Right lobe of liver (tissue), 4 donors: ENCODE measurements at regions not wholly inside any gene's neighbourhood (a gene's known extent, or its start where the extent isn't known, plus 50 kb on each side); places are given as distances from the start of the nearest gene placed in this dataset.

Experiments
- POLR2A ChIP-seq: fragments of 450-650 bp; IDR thresholded peaks from one replicate; pipeline ENCODE4 v1.6.1; 2017; ENCODE audit warnings: antibody characterized with exemption, mild to moderate bottlenecking
- TF ChIP-seq, protein P1 (sequence below), 4 donors: fragments of 200-600 bp in 3 of 4; fragments of 450-650 bp in 1 of 4; IDR thresholded peaks; one replicate each; pipeline versions ENCODE4 v1.5.1 to v1.8.0; 2016 to 2022; ENCODE audit warnings: antibody characterized with exemption in 4 of 4, mild to moderate bottlenecking in 2 of 4
- donor health status: DM: no; HTN: no; CAD: no.
- donor health status: DM: no; HTN: no; CAD: no.
- donor health status: DM: no; HTN: yes; CAD: no.

DNA sequence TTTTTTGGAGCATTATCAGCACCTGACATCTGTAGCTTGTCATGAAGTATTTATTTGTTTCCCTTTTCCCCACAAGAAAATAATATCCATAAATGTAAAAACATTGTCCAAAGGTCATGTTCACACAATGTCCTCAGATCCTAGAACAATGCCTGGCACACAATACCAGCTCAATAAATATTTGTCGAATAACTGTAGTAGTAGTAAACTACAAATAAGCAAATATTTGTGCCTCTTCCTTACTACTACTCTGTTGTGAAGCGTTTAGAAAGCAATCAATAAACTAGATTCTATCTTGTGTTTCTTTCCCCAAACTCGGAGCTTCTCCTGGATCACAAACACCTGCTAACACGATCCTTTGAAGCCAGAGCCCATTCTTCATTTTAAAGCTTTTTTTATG lies 459.6 kb upstream of the NECTIN3 start:
- TF ChIP-seq POLR2A: no peak
- TF ChIP-seq, protein P1, sequence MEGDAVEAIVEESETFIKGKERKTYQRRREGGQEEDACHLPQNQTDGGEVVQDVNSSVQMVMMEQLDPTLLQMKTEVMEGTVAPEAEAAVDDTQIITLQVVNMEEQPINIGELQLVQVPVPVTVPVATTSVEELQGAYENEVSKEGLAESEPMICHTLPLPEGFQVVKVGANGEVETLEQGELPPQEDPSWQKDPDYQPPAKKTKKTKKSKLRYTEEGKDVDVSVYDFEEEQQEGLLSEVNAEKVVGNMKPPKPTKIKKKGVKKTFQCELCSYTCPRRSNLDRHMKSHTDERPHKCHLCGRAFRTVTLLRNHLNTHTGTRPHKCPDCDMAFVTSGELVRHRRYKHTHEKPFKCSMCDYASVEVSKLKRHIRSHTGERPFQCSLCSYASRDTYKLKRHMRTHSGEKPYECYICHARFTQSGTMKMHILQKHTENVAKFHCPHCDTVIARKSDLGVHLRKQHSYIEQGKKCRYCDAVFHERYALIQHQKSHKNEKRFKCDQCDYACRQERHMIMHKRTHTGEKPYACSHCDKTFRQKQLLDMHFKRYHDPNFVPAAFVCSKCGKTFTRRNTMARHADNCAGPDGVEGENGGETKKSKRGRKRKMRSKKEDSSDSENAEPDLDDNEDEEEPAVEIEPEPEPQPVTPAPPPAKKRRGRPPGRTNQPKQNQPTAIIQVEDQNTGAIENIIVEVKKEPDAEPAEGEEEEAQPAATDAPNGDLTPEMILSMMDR (IDR thresholded peaks at IDR 0.05): no peak
